Effector memory CD4-positive, alpha-beta T cell (primary cell): ENCODE measurements at regions not wholly inside any gene's neighbourhood (a gene's known extent, or its start where the extent isn't known, plus 50 kb on each side); places are given as distances from the start of the nearest gene placed in this dataset.

ENCODE experiments used
- DNase-seq, 3 donors: peaks; one replicate each; pipeline ENCODE4 v3.0.0-alpha.2; 2020
- H3K27ac ChIP-seq: 2 replicates; pipeline ENCODE4 v1.7.0; 2013; ENCODE audit warnings: mild to moderate bottlenecking, low read length, moderate library complexity; ENCODE audit not compliant: insufficient read depth, poor library complexity, severe bottlenecking
- H3K27me3 ChIP-seq: replicated peaks from 2 replicates; pipeline ENCODE4 v1.7.0; 2013; ENCODE audit warnings: mild to moderate bottlenecking, low read length; ENCODE audit not compliant: insufficient read depth, control insufficient read depth, poor library complexity, severe bottlenecking
- H3K36me3 ChIP-seq: 2 replicates; pipeline ENCODE4 v1.7.0; 2013; ENCODE audit warnings: mild to moderate bottlenecking, low read length, moderate library complexity; ENCODE audit not compliant: control insufficient read depth, insufficient read depth
- H3K4me1 ChIP-seq: 2 replicates; pipeline ENCODE4 v1.7.0; 2013; ENCODE audit warnings: low read length, mild to moderate bottlenecking; ENCODE audit not compliant: control insufficient read depth, insufficient read depth, poor library complexity, severe bottlenecking
- H3K4me3 ChIP-seq: 2 replicates; pipeline ENCODE4 v1.7.0; 2013; ENCODE audit warnings: low read length, low read depth, mild to moderate bottlenecking; ENCODE audit not compliant: insufficient read depth, poor library complexity, severe bottlenecking
- H3K9me3 ChIP-seq: 2 replicates; pipeline ENCODE4 v1.7.0; 2013; ENCODE audit warnings: mild to moderate bottlenecking, low read length, moderate library complexity; ENCODE audit not compliant: control insufficient read depth

DNA sequence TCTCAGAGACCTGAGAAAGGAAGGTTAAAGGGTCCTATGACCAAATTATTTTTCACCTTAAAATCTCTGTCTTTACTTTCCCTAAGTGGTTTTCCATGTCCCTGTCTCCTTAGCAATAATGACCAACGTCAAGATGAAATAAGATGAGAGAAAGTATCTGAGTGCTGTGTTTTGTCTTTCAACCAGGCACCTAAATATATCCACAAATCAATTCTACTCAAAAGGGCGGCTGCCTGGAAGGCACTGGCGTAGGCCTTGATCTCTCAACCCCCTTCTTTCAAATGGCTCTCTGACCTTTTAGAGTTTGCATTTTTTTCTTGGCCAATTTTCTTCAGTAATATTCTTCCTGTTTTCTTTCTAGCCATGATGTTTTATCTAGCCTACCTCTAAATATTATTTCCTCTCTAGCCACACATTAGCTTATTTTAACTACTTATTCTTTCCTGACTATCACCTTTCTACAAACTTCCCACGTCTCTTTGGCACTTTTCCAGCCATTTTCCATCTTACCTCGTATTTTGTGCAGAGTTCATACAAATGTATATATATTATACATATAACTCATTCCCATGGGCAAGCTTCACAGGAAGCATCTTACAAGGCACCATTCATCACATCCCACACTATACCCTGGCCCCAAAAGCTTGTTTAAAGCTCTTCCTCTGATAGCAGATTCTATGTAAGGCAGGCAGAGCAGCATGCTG is 204.5 kb downstream of the SNX18 start:
- no peak for DNase-seq

GRCh38 chr5:54721116-54721515 is 203.6 kb downstream of the SNX18 start:
- DNase-seq: no peak
- Histone ChIP-seq H3K27me3 (no peaks in the 10 kb centered on the region), H3K36me3 (no peaks in the 10 kb centered on the region), H3K4me1 (no peaks in the 10 kb centered on the region), H3K27ac (no peak overlapping the region), H3K9me3 (no peaks in the 10 kb centered on the region), H3K4me3 (no peak overlapping the region)

More for the DNA sequence above, 204.5 kb downstream of the SNX18 start:
- H3K27me3 ChIP-seq: no peaks in the 10 kb centered on the region
- no peaks in the 10 kb centered on the region for H3K36me3 ChIP-seq
- no peaks in the 10 kb centered on the region for H3K9me3 ChIP-seq
- no peaks in the 10 kb centered on the region for H3K4me1 ChIP-seq
- no peak overlapping the region for H3K27ac ChIP-seq
- no peak overlapping the region for H3K4me3 ChIP-seq

DNA sequence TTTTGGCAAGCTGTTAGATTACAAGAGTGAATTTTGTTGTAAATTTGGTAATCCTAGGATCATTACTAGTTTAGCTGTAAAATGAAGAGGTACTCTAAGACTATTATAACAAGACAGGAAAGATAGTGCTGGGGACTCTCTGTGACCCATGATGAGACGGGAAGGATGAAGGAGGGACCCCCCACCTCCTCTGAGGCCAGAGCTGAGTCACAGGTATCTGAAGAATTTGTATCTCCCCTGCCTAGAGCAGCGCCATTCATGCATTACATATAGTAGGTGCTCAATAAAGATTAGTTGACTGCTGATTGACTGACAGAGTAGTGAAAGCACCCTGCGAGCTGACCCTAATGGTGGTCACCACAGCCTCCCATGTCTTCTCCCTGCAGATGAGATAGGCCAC is 202.8 kb downstream of the SNX18 start:
- H3K4me1 ChIP-seq: no peaks in the 10 kb centered on the region
- no peak for DNase-seq
- H3K27ac ChIP-seq: no peak overlapping the region
- H3K36me3 ChIP-seq: no peaks in the 10 kb centered on the region
- H3K9me3 ChIP-seq: no peaks in the 10 kb centered on the region
- H3K27me3 ChIP-seq: no peaks in the 10 kb centered on the region
- H3K4me3 ChIP-seq: no peak overlapping the region

- no peak overlapping the region for H3K27ac ChIP-seq
These were observed 202.1 kb downstream of the SNX18 start for GRCh38 chr5:54719384-54720283.

DNA sequence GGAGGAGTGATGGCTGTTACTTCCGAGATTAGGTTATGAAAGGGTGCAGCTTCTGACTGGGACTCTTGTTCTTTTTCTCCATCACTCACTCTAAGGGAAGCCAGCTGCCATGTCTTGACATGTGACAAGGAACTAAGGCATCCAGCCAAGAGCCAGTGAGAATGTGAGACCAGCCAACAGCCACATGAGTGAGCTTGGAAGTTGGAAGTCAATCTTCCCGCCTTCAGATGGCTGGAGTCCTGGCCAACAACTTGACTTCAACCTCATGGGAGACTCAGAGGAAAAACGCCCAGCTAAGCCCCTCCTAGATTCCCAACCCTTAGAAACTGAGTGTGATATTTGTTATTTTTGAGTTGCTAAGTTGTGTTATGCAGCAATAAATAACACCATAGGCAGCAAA is 201.1 kb downstream of the SNX18 start:
- no peaks in the 10 kb centered on the region for H3K27me3 ChIP-seq
- no peaks in the 10 kb centered on the region for H3K9me3 ChIP-seq
- H3K4me3 ChIP-seq: no peak overlapping the region
- no peak for DNase-seq
- no peaks in the 10 kb centered on the region for H3K4me1 ChIP-seq
- H3K27ac ChIP-seq: no peak overlapping the region
- H3K36me3 ChIP-seq: no peaks in the 10 kb centered on the region

More at GRCh38 chr5:54719384-54720283, 202.1 kb downstream of the SNX18 start:
- Histone ChIP-seq H3K36me3 (no peaks in the 10 kb centered on the region), H3K4me3 (no peak overlapping the region), H3K27me3 (no peaks in the 10 kb centered on the region), H3K4me1 (no peaks in the 10 kb centered on the region), H3K9me3 (no peaks in the 10 kb centered on the region)
- no peak for DNase-seq

GRCh38 chr5:54717870-54718269 is 200.3 kb downstream of the SNX18 start:
- Histone ChIP-seq H3K4me3 (no peak overlapping the region), H3K4me1 (no peaks in the 10 kb centered on the region), H3K27ac (no peak overlapping the region), H3K9me3 (no peaks in the 10 kb centered on the region), H3K27me3 (no peaks in the 10 kb centered on the region), H3K36me3 (no peaks in the 10 kb centered on the region)
- no peak for DNase-seq

- H3K27ac ChIP-seq: no peak overlapping the region
- no peaks in the 10 kb centered on the region for H3K4me1 ChIP-seq
- H3K9me3 ChIP-seq: no peaks in the 10 kb centered on the region
- no peaks in the 10 kb centered on the region for H3K27me3 ChIP-seq
- no peaks in the 10 kb centered on the region for H3K36me3 ChIP-seq
- no peak for DNase-seq
- no peak overlapping the region for H3K4me3 ChIP-seq
These were observed 199.9 kb downstream of the SNX18 start for GRCh38 chr5:54717459-54717858.

DNA sequence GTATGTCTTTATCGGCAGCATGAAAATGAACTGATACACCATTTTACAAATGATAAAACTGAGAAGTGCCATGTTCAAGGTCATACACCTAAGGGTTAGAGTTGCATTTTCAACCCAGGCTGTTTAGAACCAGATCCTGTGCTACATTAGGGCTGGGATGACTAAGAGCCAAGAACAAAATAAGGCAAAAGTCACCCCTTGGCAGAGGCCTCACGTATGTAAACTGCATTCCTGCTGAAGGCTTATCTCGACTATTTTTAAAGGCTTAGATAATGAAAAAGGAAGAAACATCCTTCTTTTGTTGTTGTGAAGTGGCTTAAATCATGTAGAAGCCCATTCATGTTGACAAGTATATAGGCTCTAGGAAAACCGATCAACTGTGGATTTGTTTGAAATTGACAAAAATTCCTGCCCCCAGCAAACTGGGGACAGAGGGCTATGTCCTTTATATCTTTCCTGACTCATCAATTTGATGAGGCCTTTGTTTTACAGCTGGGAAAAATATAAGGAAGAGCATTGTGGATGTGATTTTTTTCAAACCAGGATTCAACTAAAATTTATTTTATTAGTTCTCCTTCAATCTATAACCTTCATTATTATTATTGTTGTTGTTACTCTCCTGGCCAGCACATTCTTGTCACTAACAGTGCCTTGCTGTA is 196.5 kb downstream of the SNX18 start:
- no peaks in the 10 kb centered on the region for H3K4me1 ChIP-seq
- H3K9me3 ChIP-seq: no peaks in the 10 kb centered on the region
- H3K27me3 ChIP-seq: no peaks in the 10 kb centered on the region
- no peak for DNase-seq
- no peaks in the 10 kb centered on the region for H3K36me3 ChIP-seq
- no peak overlapping the region for H3K27ac ChIP-seq
- no peak overlapping the region for H3K4me3 ChIP-seq

- no peaks in the 10 kb centered on the region for H3K4me1 ChIP-seq
- DNase-seq: no peak
- no peaks in the 10 kb centered on the region for H3K27me3 ChIP-seq
- no peaks in the 10 kb centered on the region for H3K36me3 ChIP-seq
- no peak overlapping the region for H3K4me3 ChIP-seq
- no peaks in the 10 kb centered on the region for H3K9me3 ChIP-seq
- no peak overlapping the region for H3K27ac ChIP-seq
These were observed 191.5 kb downstream of the SNX18 start for GRCh38 chr5:54709096-54709495.

DNA sequence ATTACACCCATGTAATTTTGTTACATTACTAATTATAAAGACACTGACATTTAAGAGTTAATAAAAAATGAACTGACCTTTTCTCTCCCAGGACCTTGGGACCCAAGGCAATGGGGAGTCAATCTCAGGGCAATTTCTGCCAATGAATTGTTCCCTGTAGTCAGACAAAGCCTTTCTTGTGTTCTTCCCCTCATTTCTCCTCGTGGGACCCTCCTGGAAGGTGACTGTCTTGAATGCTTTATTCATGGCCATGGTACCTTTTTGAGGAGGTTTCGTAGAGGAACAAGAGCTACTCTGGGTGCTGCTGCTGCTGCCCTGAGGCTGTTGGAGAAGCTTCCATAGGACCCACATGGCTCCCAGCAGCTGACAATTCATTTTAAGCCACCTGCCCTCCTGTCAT is 190.3 kb downstream of the SNX18 start:
- no peak overlapping the region for H3K4me3 ChIP-seq
- no peaks in the 10 kb centered on the region for H3K27me3 ChIP-seq
- H3K4me1 ChIP-seq: no peaks in the 10 kb centered on the region
- DNase-seq: no peak
- H3K36me3 ChIP-seq: no peaks in the 10 kb centered on the region
- H3K9me3 ChIP-seq: no peaks in the 10 kb centered on the region
- H3K27ac ChIP-seq: no peak overlapping the region
